ENCODE measurements at regions not wholly inside any gene's neighbourhood (a gene's known extent, or its start where the extent isn't known, plus 50 kb on each side); places are given as distances from the start of the nearest gene placed in this dataset.

GRCh38 chr16:59759296-59759695 is 1025.2 kb upstream of the GOT2 start:
- no peaks in the 10 kb centered on the region for H3K4me1 ChIP-seq (ENCODE audit: control insufficient read depth in 2 of 3, insufficient read depth in 2 of 3, low read depth in 1 of 3, low read length in 3 of 3)
- intact Hi-C loops (cut with DNase I): no loop called here
- no peak for TF ChIP-seq CTCF (IDR thresholded peaks at IDR 0.05; ENCODE audit: borderline replicate concordance, extremely low read depth, insufficient read depth)
- no peak overlapping the region for H3K9ac ChIP-seq (ENCODE audit: low read length in 3 of 3)
- H3K4me3 ChIP-seq (ENCODE audit: low read length in 3 of 3): no peak overlapping the region
- no peaks in the 10 kb centered on the region for H3K9me3 ChIP-seq (ENCODE audit: control insufficient read depth in 2 of 3, insufficient read depth in 1 of 3, low read length in 3 of 3)
- H3K27me3 ChIP-seq (ENCODE audit: control insufficient read depth, insufficient read depth, low read length): no peaks in the 10 kb centered on the region
- no peak overlapping the region for H3K27ac ChIP-seq (ENCODE audit: low read depth in 2 of 2, low read length in 2 of 2)
- FAIRE-seq (no peak), DNase-seq (no peak)
- H3K36me3 ChIP-seq (ENCODE audit: control insufficient read depth in 2 of 3, insufficient read depth in 3 of 3, low read length in 3 of 3): no peaks in the 10 kb centered on the region

DNA sequence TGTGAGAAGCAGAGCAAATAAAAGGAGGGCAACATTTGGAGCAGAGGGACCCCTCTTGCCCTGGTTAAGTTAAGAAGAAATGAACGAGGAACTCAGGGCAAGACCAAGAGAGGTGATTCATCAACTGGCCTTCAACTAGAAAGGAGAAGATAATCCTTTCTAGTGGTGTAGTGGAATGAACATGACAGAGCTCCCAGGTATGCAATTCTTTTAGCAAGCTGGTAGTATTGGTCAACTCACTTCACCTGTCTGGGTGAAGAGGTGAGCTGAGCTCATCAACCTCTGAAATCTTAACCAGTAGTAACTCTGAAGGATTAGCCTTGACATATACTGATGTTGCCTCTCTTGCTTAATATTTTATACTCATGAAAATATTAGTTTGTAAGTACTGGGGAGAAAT is 1024.7 kb upstream of the GOT2 start:
- Histone ChIP-seq H3K4me1 (ENCODE audit: control insufficient read depth in 2 of 3, insufficient read depth in 2 of 3, low read depth in 1 of 3, low read length in 3 of 3) (no peaks in the 10 kb centered on the region), H3K9me3 (ENCODE audit: control insufficient read depth in 2 of 3, insufficient read depth in 1 of 3, low read length in 3 of 3) (no peaks in the 10 kb centered on the region), H3K27ac (ENCODE audit: low read depth in 2 of 2, low read length in 2 of 2) (no peak overlapping the region), H3K4me3 (ENCODE audit: low read length in 3 of 3) (no peak overlapping the region), H3K36me3 (ENCODE audit: control insufficient read depth in 2 of 3, insufficient read depth in 3 of 3, low read length in 3 of 3) (no peaks in the 10 kb centered on the region), H3K9ac (ENCODE audit: low read length in 3 of 3) (no peak overlapping the region), H3K27me3 (ENCODE audit: control insufficient read depth, insufficient read depth, low read length) (no peaks in the 10 kb centered on the region)
- TF ChIP-seq CTCF (IDR thresholded peaks at IDR 0.05; ENCODE audit: borderline replicate concordance, extremely low read depth, insufficient read depth): no peak
- DNase-seq: no peak
- no peak for FAIRE-seq
- intact Hi-C loops (cut with DNase I): no loop called here

- TF ChIP-seq CTCF (IDR thresholded peaks at IDR 0.05; ENCODE audit: borderline replicate concordance, extremely low read depth, insufficient read depth): no peak
- H3K4me3 ChIP-seq (ENCODE audit: low read length in 3 of 3): no peak overlapping the region
- no peaks in the 10 kb centered on the region for H3K9me3 ChIP-seq (ENCODE audit: control insufficient read depth in 2 of 3, insufficient read depth in 1 of 3, low read length in 3 of 3)
- intact Hi-C loops (cut with DNase I): no loop called here
- H3K27me3 ChIP-seq (ENCODE audit: control insufficient read depth, insufficient read depth, low read length): no peaks in the 10 kb centered on the region
- FAIRE-seq (no peak), DNase-seq (peak in 1 of 5 donors; percentile 61)
- H3K4me1 ChIP-seq (ENCODE audit: control insufficient read depth in 2 of 3, insufficient read depth in 2 of 3, low read depth in 1 of 3, low read length in 3 of 3): no peaks in the 10 kb centered on the region
- H3K9ac ChIP-seq (ENCODE audit: low read length in 3 of 3): no peak overlapping the region
- no peaks in the 10 kb centered on the region for H3K36me3 ChIP-seq (ENCODE audit: control insufficient read depth in 2 of 3, insufficient read depth in 3 of 3, low read length in 3 of 3)
- no peak overlapping the region for H3K27ac ChIP-seq (ENCODE audit: low read depth in 2 of 2, low read length in 2 of 2)
These were observed 1020.7 kb upstream of the GOT2 start for GRCh38 chr16:59754854-59755253.

DNA sequence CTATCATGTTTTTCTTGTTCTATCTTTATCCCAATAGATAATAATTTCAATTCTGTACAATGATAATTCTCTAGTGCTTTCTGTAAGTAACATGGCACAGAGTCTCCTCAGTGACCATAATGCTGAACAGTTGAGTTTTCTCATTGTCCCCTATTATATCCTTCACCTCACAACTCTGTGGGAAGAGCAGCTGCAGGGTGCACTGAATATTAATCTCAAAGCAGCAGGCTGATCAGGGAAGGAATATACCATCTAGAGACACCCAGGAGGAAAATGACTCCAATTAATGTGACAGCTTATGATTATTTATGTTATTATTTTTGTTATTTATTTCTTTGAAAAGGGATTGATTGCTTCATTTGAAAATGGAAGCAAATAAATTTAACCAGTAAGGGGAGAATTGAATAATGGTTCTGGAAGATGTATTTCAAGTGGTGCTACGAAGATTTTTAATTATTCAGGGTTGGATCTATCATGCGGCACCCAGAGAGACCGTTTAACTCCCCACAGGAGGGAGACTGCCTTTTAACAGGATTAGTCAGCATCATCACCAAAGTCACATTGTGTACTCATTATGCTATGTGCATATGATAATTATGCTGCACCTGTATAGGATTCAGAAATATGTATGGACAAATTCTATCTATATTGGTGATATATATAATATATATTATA is 1015.7 kb upstream of the GOT2 start:
- H3K9me3 ChIP-seq (ENCODE audit: control insufficient read depth in 2 of 3, insufficient read depth in 1 of 3, low read length in 3 of 3): no peaks in the 10 kb centered on the region
- intact Hi-C loops (cut with DNase I): no loop called here
- no peaks in the 10 kb centered on the region for H3K36me3 ChIP-seq (ENCODE audit: control insufficient read depth in 2 of 3, insufficient read depth in 3 of 3, low read length in 3 of 3)
- no peaks in the 10 kb centered on the region for H3K27me3 ChIP-seq (ENCODE audit: control insufficient read depth, insufficient read depth, low read length)
- no peaks in the 10 kb centered on the region for H3K4me1 ChIP-seq (ENCODE audit: control insufficient read depth in 2 of 3, insufficient read depth in 2 of 3, low read depth in 1 of 3, low read length in 3 of 3)
- FAIRE-seq (no peak), DNase-seq (no peak)
- no peak overlapping the region for H3K27ac ChIP-seq (ENCODE audit: low read depth in 2 of 2, low read length in 2 of 2)
- no peak overlapping the region for H3K4me3 ChIP-seq (ENCODE audit: low read length in 3 of 3)
- no peak overlapping the region for H3K9ac ChIP-seq (ENCODE audit: low read length in 3 of 3)
- no peak for TF ChIP-seq CTCF (IDR thresholded peaks at IDR 0.05; ENCODE audit: borderline replicate concordance, extremely low read depth, insufficient read depth)

Measured in kidney (tissue), 13 donors.